ENCODE measurements at regions not wholly inside any gene's neighbourhood (a gene's known extent, or its start where the extent isn't known, plus 50 kb on each side); places are given as distances from the start of the nearest gene placed in this dataset.

DNA sequence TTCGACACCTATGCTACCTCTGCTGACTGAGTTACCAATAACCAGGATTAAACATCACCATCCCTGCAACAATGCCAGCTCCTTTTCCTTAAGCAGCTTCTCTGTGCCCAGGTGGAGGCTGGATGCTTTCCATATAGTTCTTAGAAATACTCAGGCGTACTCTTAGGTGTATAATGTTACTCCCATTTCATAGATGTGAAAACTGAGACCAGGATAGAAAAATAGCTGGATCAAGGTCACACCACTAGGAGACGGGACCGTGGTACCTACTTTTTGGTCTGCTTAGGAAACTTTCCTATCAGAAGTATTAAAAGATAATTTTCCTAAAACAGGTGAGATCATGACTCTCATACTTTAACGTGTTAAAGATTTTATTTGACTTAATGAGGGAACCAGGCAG is 141.7 kb upstream of the RPL38 start:
- TF ChIP-seq, protein P1, sequence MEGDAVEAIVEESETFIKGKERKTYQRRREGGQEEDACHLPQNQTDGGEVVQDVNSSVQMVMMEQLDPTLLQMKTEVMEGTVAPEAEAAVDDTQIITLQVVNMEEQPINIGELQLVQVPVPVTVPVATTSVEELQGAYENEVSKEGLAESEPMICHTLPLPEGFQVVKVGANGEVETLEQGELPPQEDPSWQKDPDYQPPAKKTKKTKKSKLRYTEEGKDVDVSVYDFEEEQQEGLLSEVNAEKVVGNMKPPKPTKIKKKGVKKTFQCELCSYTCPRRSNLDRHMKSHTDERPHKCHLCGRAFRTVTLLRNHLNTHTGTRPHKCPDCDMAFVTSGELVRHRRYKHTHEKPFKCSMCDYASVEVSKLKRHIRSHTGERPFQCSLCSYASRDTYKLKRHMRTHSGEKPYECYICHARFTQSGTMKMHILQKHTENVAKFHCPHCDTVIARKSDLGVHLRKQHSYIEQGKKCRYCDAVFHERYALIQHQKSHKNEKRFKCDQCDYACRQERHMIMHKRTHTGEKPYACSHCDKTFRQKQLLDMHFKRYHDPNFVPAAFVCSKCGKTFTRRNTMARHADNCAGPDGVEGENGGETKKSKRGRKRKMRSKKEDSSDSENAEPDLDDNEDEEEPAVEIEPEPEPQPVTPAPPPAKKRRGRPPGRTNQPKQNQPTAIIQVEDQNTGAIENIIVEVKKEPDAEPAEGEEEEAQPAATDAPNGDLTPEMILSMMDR (IDR thresholded peaks at IDR 0.05), result no peak
- TF ChIP-seq POLR2A (IDR thresholded peaks at IDR 0.05), result no peak
- H3K36me3 ChIP-seq, result no peaks in the 10 kb centered on the region
- no peaks in the 10 kb centered on the region for H3K9me3 ChIP-seq
- intact Hi-C loops (cut with DNase I; ENCODE audit: low total_unique reads), result no loop called here
- no peak for DNase-seq
- no peak overlapping the region for H3K4me3 ChIP-seq
- H3K27ac ChIP-seq, result no peak overlapping the region
- no peaks in the 10 kb centered on the region for H3K4me1 ChIP-seq
- H3K27me3 ChIP-seq, result no peaks in the 10 kb centered on the region

GRCh38 chr17:74062234-74062633 is 141.2 kb upstream of the RPL38 start:
- Histone ChIP-seq H3K27ac (no peak overlapping the region), H3K4me3 (no peak overlapping the region), H3K27me3 (no peaks in the 10 kb centered on the region), H3K4me1 (no peaks in the 10 kb centered on the region), H3K36me3 (no peaks in the 10 kb centered on the region), H3K9me3 (no peaks in the 10 kb centered on the region)
- DNase-seq, result no peak
- intact Hi-C loops (cut with DNase I; ENCODE audit: low total_unique reads), result no loop called here
- TF ChIP-seq, protein P1 (IDR thresholded peaks at IDR 0.05), result no peak
- no peak for TF ChIP-seq POLR2A (IDR thresholded peaks at IDR 0.05)

DNA sequence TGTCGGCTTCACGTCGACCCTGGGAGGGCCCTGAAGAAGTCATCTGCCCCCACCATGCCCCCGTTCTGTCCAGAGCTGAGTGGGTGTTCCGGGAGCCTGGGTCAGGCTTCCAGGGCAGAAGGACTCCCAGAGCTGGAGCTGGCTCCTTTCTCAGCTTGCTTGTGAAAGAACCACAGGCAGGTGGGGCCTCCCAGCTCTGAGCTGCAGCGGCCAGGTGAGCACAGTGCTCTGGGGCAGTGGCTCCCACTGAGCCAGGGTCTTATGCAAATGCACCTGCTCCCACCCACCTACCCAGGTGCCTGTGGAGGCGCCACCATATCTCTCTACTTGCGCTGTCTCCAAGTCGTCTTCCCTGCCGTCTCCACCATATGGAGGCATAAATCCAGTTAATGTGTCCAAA is 140.0 kb upstream of the RPL38 start:
- no peak overlapping the region for H3K27ac ChIP-seq
- H3K36me3 ChIP-seq, result no peaks in the 10 kb centered on the region
- no peak for TF ChIP-seq POLR2A (IDR thresholded peaks at IDR 0.05)
- TF ChIP-seq, protein P1 (IDR thresholded peaks at IDR 0.05), result no peak
- H3K9me3 ChIP-seq, result no peaks in the 10 kb centered on the region
- DNase-seq, result no peak
- intact Hi-C loops (cut with DNase I; ENCODE audit: low total_unique reads), result no loop called here
- no peak overlapping the region for H3K4me3 ChIP-seq
- no peaks in the 10 kb centered on the region for H3K4me1 ChIP-seq
- no peaks in the 10 kb centered on the region for H3K27me3 ChIP-seq

GRCh38 chr17:74070374-74070773 is 133.1 kb upstream of the RPL38 start:
- no peaks in the 10 kb centered on the region for H3K27me3 ChIP-seq
- intact Hi-C loops (cut with DNase I; ENCODE audit: low total_unique reads), result no loop called here
- H3K4me3 ChIP-seq, result no peak overlapping the region
- no peak for DNase-seq
- H3K36me3 ChIP-seq, result no peaks in the 10 kb centered on the region
- peaks cover 0 to 2% of the 10 kb centered on the region in 2 donors for H3K9me3 ChIP-seq
- TF ChIP-seq, protein P1 (IDR thresholded peaks at IDR 0.05), result no peak
- no peak for TF ChIP-seq POLR2A (IDR thresholded peaks at IDR 0.05)
- no peak overlapping the region for H3K27ac ChIP-seq
- no peaks in the 10 kb centered on the region for H3K4me1 ChIP-seq

- Histone ChIP-seq H3K9me3 (peaks cover 0 to 2% of the 10 kb centered on the region in 2 donors), H3K36me3 (no peaks in the 10 kb centered on the region), H3K27ac (no peak overlapping the region), H3K4me1 (no peaks in the 10 kb centered on the region), H3K4me3 (no peak overlapping the region), H3K27me3 (no peaks in the 10 kb centered on the region)
- TF ChIP-seq, protein P1 (IDR thresholded peaks at IDR 0.05), result no peak
- no peak for TF ChIP-seq POLR2A (IDR thresholded peaks at IDR 0.05)
- no peak for DNase-seq
- intact Hi-C loops (cut with DNase I; ENCODE audit: low total_unique reads), result no loop called here
These were observed 132.3 kb upstream of the RPL38 start for GRCh38 chr17:74070998-74071679.

Measured in uterus (tissue), 3 donors.